Colonic mucosa (tissue), 4 donors: ENCODE measurements at regions not wholly inside any gene's neighbourhood (a gene's known extent, or its start where the extent isn't known, plus 50 kb on each side); places are given as distances from the start of the nearest gene placed in this dataset.

Source experiments
- DNase-seq: peaks from one replicate; pipeline ENCODE4 v3.0.0-alpha.2; 2020
- H3K27ac ChIP-seq: fragments of 200-600 bp; one replicate; pipeline ENCODE4 v1.8.0; 2021
- H3K27me3 ChIP-seq: fragments of 200-600 bp; one replicate; pipeline ENCODE4 v1.8.0; 2021
- H3K36me3 ChIP-seq: fragments of 200-600 bp; one replicate; pipeline ENCODE4 v1.8.0; 2021
- H3K4me1 ChIP-seq: fragments of 200-600 bp; one replicate; pipeline ENCODE4 v1.8.0; 2021; ENCODE audit warnings: mild to moderate bottlenecking
- H3K4me3 ChIP-seq: fragments of 200-600 bp; one replicate; pipeline ENCODE4 v1.8.0; 2021
- H3K9ac ChIP-seq, 2 donors: one replicate each; pipeline ENCODE4 v1.7.0; 2013; ENCODE audit warnings: control low read depth in 2 of 2, low read depth in 2 of 2, low read length in 2 of 2
- H3K9me3 ChIP-seq: fragments of 200-600 bp; one replicate; pipeline ENCODE4 v1.8.0; 2021
- intact Hi-C: fragments of 100-400 bp; cut with DNase I; formaldehyde crosslinking; loops from one replicate; pipeline ENCODE4 v1.14.1; 2022
- TF ChIP-seq, protein P1 (sequence below): fragments of 200-600 bp; IDR thresholded peaks from one replicate; pipeline ENCODE4 v1.8.0; 2022; ENCODE audit warnings: antibody characterized with exemption, mild to moderate bottlenecking
- donor health status: healthy.
- donor health status: DM: no; HTN: no; CAD: no.
- donor health status: DM: no; HTN: no; CAD: no.

DNA sequence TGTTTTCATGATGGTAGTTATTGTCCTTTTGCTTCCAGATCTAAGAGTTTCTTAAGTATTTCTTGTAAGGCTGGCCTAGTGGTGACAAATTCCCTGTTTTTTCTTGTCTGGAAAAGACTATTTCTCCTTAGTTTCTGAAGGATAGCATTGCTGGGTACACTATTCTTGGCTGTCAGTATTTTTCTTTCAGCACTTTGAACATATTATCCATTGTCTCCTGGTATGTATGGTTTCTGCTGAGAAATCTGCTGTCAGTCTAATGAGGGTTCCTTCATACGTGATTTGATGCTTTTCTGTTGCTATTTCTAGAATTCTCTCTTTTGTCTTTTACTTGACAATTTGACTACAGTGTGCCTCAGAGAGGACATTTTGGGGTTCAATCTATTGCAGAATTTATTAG lies 134.3 kb downstream of the CGGBP1 start:
- TF ChIP-seq, protein P1, sequence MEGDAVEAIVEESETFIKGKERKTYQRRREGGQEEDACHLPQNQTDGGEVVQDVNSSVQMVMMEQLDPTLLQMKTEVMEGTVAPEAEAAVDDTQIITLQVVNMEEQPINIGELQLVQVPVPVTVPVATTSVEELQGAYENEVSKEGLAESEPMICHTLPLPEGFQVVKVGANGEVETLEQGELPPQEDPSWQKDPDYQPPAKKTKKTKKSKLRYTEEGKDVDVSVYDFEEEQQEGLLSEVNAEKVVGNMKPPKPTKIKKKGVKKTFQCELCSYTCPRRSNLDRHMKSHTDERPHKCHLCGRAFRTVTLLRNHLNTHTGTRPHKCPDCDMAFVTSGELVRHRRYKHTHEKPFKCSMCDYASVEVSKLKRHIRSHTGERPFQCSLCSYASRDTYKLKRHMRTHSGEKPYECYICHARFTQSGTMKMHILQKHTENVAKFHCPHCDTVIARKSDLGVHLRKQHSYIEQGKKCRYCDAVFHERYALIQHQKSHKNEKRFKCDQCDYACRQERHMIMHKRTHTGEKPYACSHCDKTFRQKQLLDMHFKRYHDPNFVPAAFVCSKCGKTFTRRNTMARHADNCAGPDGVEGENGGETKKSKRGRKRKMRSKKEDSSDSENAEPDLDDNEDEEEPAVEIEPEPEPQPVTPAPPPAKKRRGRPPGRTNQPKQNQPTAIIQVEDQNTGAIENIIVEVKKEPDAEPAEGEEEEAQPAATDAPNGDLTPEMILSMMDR = no peak
- intact Hi-C loops = no loop called here

GRCh38 chr3:87920549-87920948 lies 138.3 kb downstream of the CGGBP1 start:
- TF ChIP-seq, protein P1 = no peak
- Histone ChIP-seq H3K27ac (no peak overlapping the region), H3K4me3 (no peak overlapping the region), H3K4me1 (no peaks in the 10 kb centered on the region), H3K36me3 (no peaks in the 10 kb centered on the region), H3K9ac (no peak overlapping the region), H3K27me3 (no peaks in the 10 kb centered on the region), H3K9me3 (no peaks in the 10 kb centered on the region)
- intact Hi-C loops = no loop called here
- DNase-seq = no peak

More for the DNA sequence above, 134.3 kb downstream of the CGGBP1 start:
- Histone ChIP-seq H3K4me3 (no peak overlapping the region), H3K27ac (no peak overlapping the region), H3K4me1 (no peaks in the 10 kb centered on the region), H3K9me3 (no peaks in the 10 kb centered on the region), H3K36me3 (no peaks in the 10 kb centered on the region), H3K27me3 (no peaks in the 10 kb centered on the region), H3K9ac (no peak overlapping the region)
- DNase-seq = no peak

DNA sequence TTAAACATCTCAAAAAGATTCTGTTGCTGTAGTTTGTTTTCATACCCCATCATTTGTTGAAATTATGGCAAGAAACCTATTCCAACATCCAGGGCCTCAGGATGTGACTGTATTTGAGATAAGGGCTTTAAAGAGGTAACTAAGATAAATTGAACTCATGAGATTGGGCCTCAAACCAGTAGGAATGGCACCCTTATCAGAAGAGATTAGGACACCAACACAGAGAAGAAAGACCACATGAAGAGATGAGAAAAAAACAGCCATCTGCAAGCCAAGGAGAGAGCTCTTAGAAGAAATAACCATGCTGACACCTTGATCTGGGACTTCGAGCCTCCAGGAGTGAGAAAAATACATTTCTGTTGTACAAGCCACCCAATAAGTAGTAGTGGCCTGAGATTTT lies 157.7 kb downstream of the CGGBP1 start:
- no peak for DNase-seq
- no peaks in the 10 kb centered on the region for H3K36me3 ChIP-seq
- TF ChIP-seq, protein P1 = no peak
- no peak overlapping the region for H3K27ac ChIP-seq
- no peaks in the 10 kb centered on the region for H3K27me3 ChIP-seq
- no peak overlapping the region for H3K9ac ChIP-seq
- intact Hi-C loops = no loop called here
- no peaks in the 10 kb centered on the region for H3K4me1 ChIP-seq
- no peaks in the 10 kb centered on the region for H3K9me3 ChIP-seq
- no peak overlapping the region for H3K4me3 ChIP-seq

GRCh38 chr3:87900061-87900460 lies 158.7 kb downstream of the CGGBP1 start:
- Histone ChIP-seq H3K4me3 (no peak overlapping the region), H3K4me1 (no peaks in the 10 kb centered on the region), H3K27ac (no peak overlapping the region), H3K27me3 (no peaks in the 10 kb centered on the region), H3K9ac (no peak overlapping the region), H3K36me3 (no peaks in the 10 kb centered on the region), H3K9me3 (no peaks in the 10 kb centered on the region)
- TF ChIP-seq, protein P1 = peak; percentile 14
- intact Hi-C loops = no loop called here
- DNase-seq = no peak

DNA sequence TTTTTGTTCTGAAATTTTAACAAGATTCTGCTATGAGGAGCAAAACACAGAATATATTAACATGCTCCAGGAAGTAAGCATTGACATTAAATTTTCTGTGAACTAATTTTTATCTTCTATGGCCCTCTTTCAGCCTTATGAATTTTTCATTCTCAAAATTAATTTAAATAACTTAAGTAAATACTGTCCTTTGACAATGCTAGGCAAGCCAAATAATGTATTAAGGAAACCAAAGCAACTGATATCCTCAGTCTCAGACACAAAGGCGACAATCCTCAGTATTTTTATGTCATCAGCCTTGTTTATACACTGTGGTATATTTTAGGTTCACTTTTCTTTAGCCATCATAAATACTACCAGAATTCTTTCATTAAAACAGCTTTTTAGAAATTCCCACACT lies 159.8 kb downstream of the CGGBP1 start:
- Histone ChIP-seq H3K9ac (no peak overlapping the region), H3K27me3 (no peaks in the 10 kb centered on the region), H3K9me3 (no peaks in the 10 kb centered on the region), H3K36me3 (no peaks in the 10 kb centered on the region), H3K4me1 (no peaks in the 10 kb centered on the region), H3K4me3 (no peak overlapping the region), H3K27ac (no peak overlapping the region)
- intact Hi-C loops = loop anchor here (10.0 kb wide), 1 partner anchor 106 kb away; no protein-coding TSS in a partner anchor
- TF ChIP-seq, protein P1 = no peak
- DNase-seq = no peak
